ENCODE measurements at regions not wholly inside any gene's neighbourhood (a gene's known extent, or its start where the extent isn't known, plus 50 kb on each side); places are given as distances from the start of the nearest gene placed in this dataset.

GRCh38 chr17:14605267-14605599 is 304.4 kb downstream of the HS3ST3B1 start:
- Histone ChIP-seq H3K56ac (replicated peaks; ENCODE audit: insufficient read length, low read depth, low read length) (no peak overlapping the region), H3K4me1 (replicated peaks in 1 of 4; ENCODE audit: control insufficient read depth in 3 of 4, insufficient read depth in 4 of 4, low read length in 3 of 4) (no peaks in the 10 kb centered on the region), H2BK12ac (ENCODE audit: low read depth, low read length) (no peak overlapping the region), H2BK120ac (replicated peaks; ENCODE audit: low read depth, low read length) (no peak overlapping the region), H2BK15ac (ENCODE audit: low read length) (no peak overlapping the region), H3K4ac (replicated peaks; ENCODE audit: insufficient read length, low read depth, low read length) (no peak overlapping the region), H3K4me3 (ENCODE audit: extremely low read depth in 1 of 4, insufficient read depth in 2 of 4, low read depth in 3 of 4, low read length in 4 of 4) (no peak overlapping the region), H4K8ac (ENCODE audit: extremely low read depth, insufficient read depth, low read length) (no peak overlapping the region), H4K91ac (replicated peaks; ENCODE audit: insufficient read length, low read length) (no peak overlapping the region), H3K79me1 (ENCODE audit: low read depth, low read length) (no peaks in the 10 kb centered on the region), H2AFZ (ENCODE audit: low read length) (no peak overlapping the region), H3K27me3 (replicated peaks in 1 of 4; ENCODE audit: control insufficient read depth in 3 of 4, extremely low read depth in 1 of 4, insufficient read depth in 3 of 4, low read length in 3 of 4) (no peaks in the 10 kb centered on the region), H2BK20ac (ENCODE audit: low read length) (no peak overlapping the region), H3K14ac (ENCODE audit: insufficient read length) (no peak overlapping the region), H2AK5ac (ENCODE audit: low read depth, low read length) (no peak overlapping the region), H4K20me1 (replicated peaks in 1 of 2; ENCODE audit: control insufficient read depth in 1 of 2, insufficient read depth in 2 of 2, low read length in 2 of 2) (no peaks in the 10 kb centered on the region), H3K23ac (ENCODE audit: insufficient read length) (no peak overlapping the region), H4K5ac (ENCODE audit: insufficient read length, low read depth, low read length) (no peak overlapping the region), H3K9me3 (ENCODE audit: insufficient read depth in 2 of 2, low read depth in 1 of 2, low read length in 1 of 2) (no peaks in the 10 kb centered on the region), H3K79me2 (ENCODE audit: control insufficient read depth in 1 of 2, insufficient read depth in 2 of 2, low read length in 2 of 2) (no peaks in the 10 kb centered on the region), H3K18ac (ENCODE audit: extremely low read depth, low read length) (no peak overlapping the region), H3K23me2 (ENCODE audit: low read depth, low read length) (no peaks in the 10 kb centered on the region), H3K4me2 (ENCODE audit: insufficient read depth in 1 of 2, low read depth in 2 of 2, low read length in 2 of 2) (no peak overlapping the region), H3K36me3 (ENCODE audit: control insufficient read depth in 2 of 4, insufficient read depth in 4 of 4, low read length in 3 of 4) (no peaks in the 10 kb centered on the region), H2BK5ac (ENCODE audit: low read depth, low read length) (no peak overlapping the region), H3K9ac (replicated peaks in 1 of 4; ENCODE audit: extremely low read depth in 1 of 4, low read depth in 3 of 4, low read length in 3 of 4) (no peak overlapping the region), H3K27ac (ENCODE audit: low read depth, low read length) (no peak overlapping the region)
- ChIA-PET CTCF (ENCODE audit: partially characterized antibody) (no interaction called here), POLR2A (ENCODE audit: partially characterized antibody) (interaction anchor here (1.2 kb wide), 1 partner anchor 20 kb away, joined by 4 read pairs; no protein-coding TSS in a partner anchor)
- WGBS, 2 experiments (ENCODE audit: extremely low coverage in 1 of 2, insufficient coverage in 1 of 2, insufficient read length in 1 of 2, insufficient replicate concordance in 2 of 2, low coverage in 1 of 2, low lambda C conversion rate in 2 of 2, missing lambda C conversion rate in 1 of 2): 94% methylated on average over 5 of the region's 5 CpGs; no CpG with 5 or more reads in 1 of the 2 experiments
- no peak for FAIRE-seq
- no peak for DNase-seq (ENCODE audit: low read depth in 1 of 2, low spot score in 2 of 2)
- no peak for TF ChIP-seq HDAC6 (IDR thresholded peaks at IDR 0.05; ENCODE audit: low read depth, low read length)
- TF ChIP-seq SUZ12 (IDR thresholded peaks at IDR 0.05; ENCODE audit: low read length): no peak
- TF ChIP-seq RBBP5 (IDR thresholded peaks at IDR 0.05; ENCODE audit: borderline replicate concordance, low read depth, low read length): no peak
- no peak for TF ChIP-seq BCL11A (IDR thresholded peaks at IDR 0.05; ENCODE audit: low read depth in 2 of 2, low read length in 2 of 2)
- TF ChIP-seq E2F6 (IDR thresholded peaks at IDR 0.05): no peak
- TF ChIP-seq TCF12 (IDR thresholded peaks at IDR 0.05; ENCODE audit: low read depth, low read length): no peak
- TF ChIP-seq JUND (IDR thresholded peaks at IDR 0.05; ENCODE audit: low read length): no peak
- no peak for TF ChIP-seq TAF7 (optimal IDR thresholded peaks at IDR 0.05; ENCODE audit: borderline replicate concordance, low read depth, low read length)
- no peak for TF ChIP-seq TEAD4 (IDR thresholded peaks at IDR 0.05; ENCODE audit: low read depth, low read length)
- TF ChIP-seq CBX8 (IDR thresholded peaks at IDR 0.05; ENCODE audit: borderline replicate concordance, low read depth, low read length): no peak

All from H1 (cell line).